GM10266 (cell line): ENCODE measurements at regions not wholly inside any gene's neighbourhood (a gene's known extent, or its start where the extent isn't known, plus 50 kb on each side); places are given as distances from the start of the nearest gene placed in this dataset.

Experiments used
- DNase-seq: peaks from one replicate; pipeline ENCODE4 v3.0.0; 2012; ENCODE audit errors: extremely low spot score
- TF ChIP-seq, protein P1 (sequence below): IDR thresholded peaks from 2 replicates; pipeline ENCODE4 v1.5.1; 2012; ENCODE audit warnings: mild to moderate bottlenecking, low read depth; ENCODE audit not compliant: control insufficient read depth, insufficient read depth; ENCODE audit errors: missing control alignments

DNA sequence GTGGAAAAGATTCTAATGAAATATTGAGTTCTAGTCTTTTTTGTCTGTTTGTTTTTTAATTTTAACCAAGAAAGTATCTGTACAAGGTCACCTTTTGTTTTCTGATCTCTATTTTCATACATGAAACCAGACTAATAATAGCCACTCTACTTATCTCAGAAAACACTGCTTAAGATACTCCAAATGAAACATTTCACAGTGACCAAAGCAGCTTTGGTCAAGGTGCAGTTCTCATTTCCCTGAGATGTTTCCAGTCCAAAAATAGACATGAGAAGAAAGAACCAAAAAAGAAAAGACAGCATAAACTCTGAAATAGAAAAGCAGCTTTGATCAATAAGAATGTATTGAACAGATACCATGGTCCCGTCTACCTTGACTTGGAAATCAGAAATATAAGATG is 782.8 kb downstream of the RAB28 start:
- DNase-seq: no peak
- TF ChIP-seq, protein P1, sequence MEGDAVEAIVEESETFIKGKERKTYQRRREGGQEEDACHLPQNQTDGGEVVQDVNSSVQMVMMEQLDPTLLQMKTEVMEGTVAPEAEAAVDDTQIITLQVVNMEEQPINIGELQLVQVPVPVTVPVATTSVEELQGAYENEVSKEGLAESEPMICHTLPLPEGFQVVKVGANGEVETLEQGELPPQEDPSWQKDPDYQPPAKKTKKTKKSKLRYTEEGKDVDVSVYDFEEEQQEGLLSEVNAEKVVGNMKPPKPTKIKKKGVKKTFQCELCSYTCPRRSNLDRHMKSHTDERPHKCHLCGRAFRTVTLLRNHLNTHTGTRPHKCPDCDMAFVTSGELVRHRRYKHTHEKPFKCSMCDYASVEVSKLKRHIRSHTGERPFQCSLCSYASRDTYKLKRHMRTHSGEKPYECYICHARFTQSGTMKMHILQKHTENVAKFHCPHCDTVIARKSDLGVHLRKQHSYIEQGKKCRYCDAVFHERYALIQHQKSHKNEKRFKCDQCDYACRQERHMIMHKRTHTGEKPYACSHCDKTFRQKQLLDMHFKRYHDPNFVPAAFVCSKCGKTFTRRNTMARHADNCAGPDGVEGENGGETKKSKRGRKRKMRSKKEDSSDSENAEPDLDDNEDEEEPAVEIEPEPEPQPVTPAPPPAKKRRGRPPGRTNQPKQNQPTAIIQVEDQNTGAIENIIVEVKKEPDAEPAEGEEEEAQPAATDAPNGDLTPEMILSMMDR: no peak

DNA sequence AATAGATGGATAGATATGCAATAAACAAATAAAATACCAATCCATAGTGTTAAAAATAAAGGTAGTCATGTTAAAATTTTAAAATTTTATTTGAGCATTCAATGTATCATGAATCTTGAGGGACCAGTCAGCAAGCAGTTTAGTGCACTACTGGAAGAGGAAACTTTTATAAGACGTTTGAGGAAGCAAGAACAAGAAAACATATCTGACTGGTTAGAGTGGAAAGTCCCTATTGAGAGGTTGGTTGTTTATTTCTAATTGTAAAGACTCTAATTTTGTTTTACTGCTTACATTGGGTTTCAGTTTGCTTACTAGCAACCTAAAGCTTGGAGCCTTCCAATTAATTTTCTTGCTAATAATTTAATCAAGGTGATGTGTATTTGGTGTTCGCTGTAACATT is 786.2 kb downstream of the RAB28 start:
- TF ChIP-seq, protein P1: no peak
- no peak for DNase-seq

GRCh38 chr4:12692815-12693214 is 791.3 kb downstream of the RAB28 start:
- TF ChIP-seq, protein P1: no peak
- no peak for DNase-seq

- TF ChIP-seq, protein P1: no peak
- no peak for DNase-seq
Measured at GRCh38 chr4:12691168-12691567, 793.0 kb downstream of the RAB28 start.

GRCh38 chr4:12689457-12689856 is 794.7 kb downstream of the RAB28 start:
- TF ChIP-seq, protein P1: no peak
- DNase-seq: no peak

DNA sequence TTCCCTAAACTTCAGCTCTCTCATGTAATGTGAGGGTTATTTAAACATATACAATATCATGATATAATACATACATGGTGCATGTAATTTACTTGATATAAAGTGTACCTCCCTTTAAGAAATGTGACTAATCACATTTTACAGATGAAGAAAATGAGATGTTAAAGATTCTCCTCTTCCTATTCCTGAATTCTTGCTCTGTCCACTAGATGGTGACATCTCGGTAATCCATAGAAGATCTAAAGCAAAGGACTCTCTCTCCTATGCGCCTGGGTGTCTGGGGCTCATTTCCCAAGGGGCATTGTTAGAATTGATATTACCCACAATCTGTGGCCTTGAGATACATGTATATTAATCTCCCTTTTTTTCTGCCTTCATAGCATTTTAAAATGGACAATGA is 804.9 kb downstream of the RAB28 start:
- TF ChIP-seq, protein P1: peak; percentile 24
- no peak for DNase-seq

GRCh38 chr4:12674184-12674583 is 810.0 kb downstream of the RAB28 start:
- TF ChIP-seq, protein P1: no peak
- no peak for DNase-seq

GRCh38 chr4:12672303-12672702 is 811.8 kb downstream of the RAB28 start:
- TF ChIP-seq, protein P1: no peak
- DNase-seq: no peak
